ENCODE measurements at regions not wholly inside any gene's neighbourhood (a gene's known extent, or its start where the extent isn't known, plus 50 kb on each side); places are given as distances from the start of the nearest gene placed in this dataset.

- TF ChIP-seq POLR2A (IDR thresholded peaks at IDR 0.05): no peak
- TF ChIP-seq CTCF (IDR thresholded peaks at IDR 0.05 in 4 of 5, conservative IDR thresholded peaks at IDR 0.05 in 1 of 5): no peak
Observed at GRCh38 chr2:6418291-6418690, 447.4 kb downstream of the CMPK2 start.

Data from gastrocnemius medialis (tissue), 4 donors.